ENCODE measurements at regions not wholly inside any gene's neighbourhood (a gene's known extent, or its start where the extent isn't known, plus 50 kb on each side); places are given as distances from the start of the nearest gene placed in this dataset.

DNA sequence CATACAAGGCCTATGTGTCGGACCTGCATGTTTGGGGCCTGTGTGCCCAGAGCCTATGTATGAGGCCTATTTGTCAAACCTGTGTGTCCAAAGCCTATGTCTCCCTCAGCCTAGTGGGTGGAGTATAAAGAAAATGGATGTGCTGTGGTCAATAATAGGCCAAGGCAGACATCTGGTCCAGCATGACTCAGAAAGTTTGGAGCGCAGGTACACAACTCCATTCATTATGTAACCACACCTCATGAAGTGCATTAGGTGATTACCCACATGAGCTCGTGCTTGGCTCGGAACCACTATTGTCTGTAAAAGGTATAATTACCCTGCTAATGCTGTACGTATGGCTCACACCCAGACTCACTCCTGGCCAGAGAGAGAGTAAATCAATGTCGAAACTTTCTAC is 302.4 kb upstream of the POU3F2 start:
- DNase-seq = no peak

DNA sequence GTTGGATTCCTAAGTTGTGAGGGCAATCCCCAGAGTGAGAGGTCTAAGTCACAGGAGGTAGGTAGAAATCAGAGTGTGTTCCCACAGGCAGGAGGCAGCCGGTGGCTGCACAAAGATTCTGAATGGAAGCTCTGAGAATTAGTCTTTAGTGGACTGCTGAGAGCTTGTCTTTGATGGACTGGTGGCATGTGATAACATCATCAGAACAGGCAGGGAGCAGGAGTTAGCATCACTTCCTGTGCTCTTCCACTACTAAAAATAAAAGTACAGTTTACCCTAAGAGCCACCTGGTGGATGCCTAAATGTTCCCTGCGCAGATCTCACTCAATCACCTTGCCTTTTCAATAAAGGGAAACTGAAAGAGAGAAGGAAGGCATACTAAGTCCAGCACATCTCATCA is 294.6 kb upstream of the POU3F2 start:
- DNase-seq = no peak
- Mint-ChIP-seq H3K4me3 (ENCODE audit: low read depth, unreplicated experiment) (no peak overlapping the region), H3K27ac (ENCODE audit: unreplicated experiment) (no peak overlapping the region), H3K4me1 (ENCODE audit: low read depth, unreplicated experiment) (no peaks in the 10 kb centered on the region), H3K9me3 (ENCODE audit: low read depth, unreplicated experiment) (peaks cover 3% of the 10 kb centered on the region), H3K27me3 (ENCODE audit: unreplicated experiment) (no peaks in the 10 kb centered on the region), H3K36me3 (ENCODE audit: insufficient read depth, unreplicated experiment) (no peaks in the 10 kb centered on the region)
- TF ChIP-seq, protein P1, sequence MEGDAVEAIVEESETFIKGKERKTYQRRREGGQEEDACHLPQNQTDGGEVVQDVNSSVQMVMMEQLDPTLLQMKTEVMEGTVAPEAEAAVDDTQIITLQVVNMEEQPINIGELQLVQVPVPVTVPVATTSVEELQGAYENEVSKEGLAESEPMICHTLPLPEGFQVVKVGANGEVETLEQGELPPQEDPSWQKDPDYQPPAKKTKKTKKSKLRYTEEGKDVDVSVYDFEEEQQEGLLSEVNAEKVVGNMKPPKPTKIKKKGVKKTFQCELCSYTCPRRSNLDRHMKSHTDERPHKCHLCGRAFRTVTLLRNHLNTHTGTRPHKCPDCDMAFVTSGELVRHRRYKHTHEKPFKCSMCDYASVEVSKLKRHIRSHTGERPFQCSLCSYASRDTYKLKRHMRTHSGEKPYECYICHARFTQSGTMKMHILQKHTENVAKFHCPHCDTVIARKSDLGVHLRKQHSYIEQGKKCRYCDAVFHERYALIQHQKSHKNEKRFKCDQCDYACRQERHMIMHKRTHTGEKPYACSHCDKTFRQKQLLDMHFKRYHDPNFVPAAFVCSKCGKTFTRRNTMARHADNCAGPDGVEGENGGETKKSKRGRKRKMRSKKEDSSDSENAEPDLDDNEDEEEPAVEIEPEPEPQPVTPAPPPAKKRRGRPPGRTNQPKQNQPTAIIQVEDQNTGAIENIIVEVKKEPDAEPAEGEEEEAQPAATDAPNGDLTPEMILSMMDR (IDR thresholded peaks at IDR 0.05; ENCODE audit: unreplicated experiment) = no peak
- no TSS peak for BruUV-seq (replicated peaks)
- CTCF ChIA-PET = no interaction called here
- intact Hi-C loops (cut with micrococcal nuclease; ENCODE audit: unreplicated experiment) = loop anchor here (10.0 kb wide), 1 partner anchor 835 kb away; no protein-coding TSS in a partner anchor

More for the DNA sequence above, 302.4 kb upstream of the POU3F2 start:
- H3K36me3 Mint-ChIP-seq (ENCODE audit: insufficient read depth, unreplicated experiment) = no peaks in the 10 kb centered on the region
- CTCF ChIA-PET = no interaction called here
- peaks cover under 1% of the 10 kb centered on the region for H3K9me3 Mint-ChIP-seq (ENCODE audit: low read depth, unreplicated experiment)
- no peaks in the 10 kb centered on the region for H3K4me1 Mint-ChIP-seq (ENCODE audit: low read depth, unreplicated experiment)
- intact Hi-C loops (cut with micrococcal nuclease; ENCODE audit: unreplicated experiment) = loop anchor here (10.0 kb wide), 1 partner anchor 827 kb away; no protein-coding TSS in a partner anchor
- H3K4me3 Mint-ChIP-seq (ENCODE audit: low read depth, unreplicated experiment) = no peak overlapping the region
- BruUV-seq (replicated peaks) = no TSS peak
- no peak overlapping the region for H3K27ac Mint-ChIP-seq (ENCODE audit: unreplicated experiment)
- no peaks in the 10 kb centered on the region for H3K27me3 Mint-ChIP-seq (ENCODE audit: unreplicated experiment)
- TF ChIP-seq, protein P1 (IDR thresholded peaks at IDR 0.05; ENCODE audit: unreplicated experiment) = no peak

DNA sequence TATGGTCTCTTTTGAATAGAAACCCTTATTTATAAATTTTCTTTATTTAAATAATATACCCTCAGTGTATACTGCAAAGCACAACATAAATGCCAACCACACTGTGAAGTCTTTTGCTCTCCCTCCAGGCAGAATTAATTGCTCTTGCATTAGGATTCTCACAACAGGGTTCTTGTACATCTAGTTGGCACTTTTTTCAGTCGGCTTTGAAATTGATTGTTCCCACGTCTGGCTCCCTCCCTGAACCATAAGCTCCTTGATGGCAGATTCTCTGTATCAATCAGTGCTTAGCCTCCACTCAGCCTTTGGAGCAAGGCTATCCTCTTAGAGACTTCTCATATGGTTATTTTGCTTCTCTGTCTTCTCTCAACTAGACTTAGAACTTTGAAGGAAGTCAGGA is 288.0 kb upstream of the POU3F2 start:
- Mint-ChIP-seq H3K36me3 (ENCODE audit: insufficient read depth, unreplicated experiment) (no peaks in the 10 kb centered on the region), H3K27me3 (ENCODE audit: unreplicated experiment) (no peaks in the 10 kb centered on the region), H3K4me1 (ENCODE audit: low read depth, unreplicated experiment) (no peaks in the 10 kb centered on the region), H3K9me3 (ENCODE audit: low read depth, unreplicated experiment) (no peaks in the 10 kb centered on the region), H3K27ac (ENCODE audit: unreplicated experiment) (no peak overlapping the region), H3K4me3 (ENCODE audit: low read depth, unreplicated experiment) (no peak overlapping the region)
- CTCF ChIA-PET = no interaction called here
- intact Hi-C loops (cut with micrococcal nuclease; ENCODE audit: unreplicated experiment) = no loop called here
- TF ChIP-seq, protein P1 (IDR thresholded peaks at IDR 0.05; ENCODE audit: unreplicated experiment) = no peak
- BruUV-seq (replicated peaks) = no TSS peak
- no peak for DNase-seq

DNA sequence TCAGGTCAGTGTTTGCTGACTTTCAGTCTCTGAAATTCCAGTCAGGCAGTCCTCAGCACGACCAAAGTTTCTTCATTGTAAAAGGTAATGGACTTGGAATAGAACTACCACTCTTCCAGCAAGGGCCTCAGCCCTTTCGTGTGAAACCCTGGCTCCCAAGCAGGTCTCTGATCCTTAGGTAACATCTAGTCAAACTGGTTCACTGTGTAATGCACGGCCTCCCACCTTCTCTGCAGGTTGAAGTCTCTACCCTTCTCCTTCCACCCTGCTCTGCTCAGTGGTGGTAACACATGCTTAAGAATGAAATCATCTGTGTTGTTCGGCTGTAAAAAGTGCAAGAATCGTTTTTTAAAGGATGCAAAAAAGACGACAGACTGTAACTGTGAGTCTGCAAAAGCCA is 287.2 kb upstream of the POU3F2 start:
- TF ChIP-seq, protein P1 (IDR thresholded peaks at IDR 0.05; ENCODE audit: unreplicated experiment) = no peak
- Mint-ChIP-seq H3K4me1 (ENCODE audit: low read depth, unreplicated experiment) (no peaks in the 10 kb centered on the region), H3K4me3 (ENCODE audit: low read depth, unreplicated experiment) (no peak overlapping the region), H3K27ac (ENCODE audit: unreplicated experiment) (no peak overlapping the region), H3K27me3 (ENCODE audit: unreplicated experiment) (no peaks in the 10 kb centered on the region), H3K36me3 (ENCODE audit: insufficient read depth, unreplicated experiment) (no peaks in the 10 kb centered on the region), H3K9me3 (ENCODE audit: low read depth, unreplicated experiment) (no peaks in the 10 kb centered on the region)
- BruUV-seq (replicated peaks) = no TSS peak
- CTCF ChIA-PET = no interaction called here
- DNase-seq = no peak
- intact Hi-C loops (cut with micrococcal nuclease; ENCODE audit: unreplicated experiment) = no loop called here

Data from Calu3 (cell line).